Left cardiac atrium (tissue), 4 donors: ENCODE measurements at regions not wholly inside any gene's neighbourhood (a gene's known extent, or its start where the extent isn't known, plus 50 kb on each side); places are given as distances from the start of the nearest gene placed in this dataset.

Experiments
- ATAC-seq, 2 donors: fragments of 200-7000 bp; cut with Tn5 transposase; one replicate each; pipeline ENCODE4 v1.9.1; 2020; ENCODE audit warnings: mild to moderate bottlenecking in 2 of 2, moderate library complexity in 2 of 2
- DNase-seq: peaks from one replicate; pipeline ENCODE4 v3.0.0-alpha.2; 2020
- intact Hi-C, 2 donors: fragments of 100-400 bp; cut with DNase I; formaldehyde crosslinking; loops; one replicate each; pipeline versions ENCODE4 v1.14.1 to v1.15.1; 2022 to 2023
- donor health status: DM: no; HTN: yes; CAD: no.
- donor health status: DM: no; HTN: yes; CAD: no; lungs with severe emphysema.
- donor health status: DM: yes; HTN: yes; CAD: no.
- donor health status: Dilated cardiomyopathy.

- intact Hi-C loops = no loop called here
- DNase-seq (no peak), ATAC-seq (peak in 1 of 2 donors; percentile 56)
Observed at GRCh38 chr3:117874028-117874690, 1160.5 kb downstream of the IGSF11 start.

GRCh38 chr3:117874904-117875874 is 1159.5 kb downstream of the IGSF11 start:
- peak in 1 of 2 donors; percentile 53 for ATAC-seq
- intact Hi-C loops = no loop called here

DNA sequence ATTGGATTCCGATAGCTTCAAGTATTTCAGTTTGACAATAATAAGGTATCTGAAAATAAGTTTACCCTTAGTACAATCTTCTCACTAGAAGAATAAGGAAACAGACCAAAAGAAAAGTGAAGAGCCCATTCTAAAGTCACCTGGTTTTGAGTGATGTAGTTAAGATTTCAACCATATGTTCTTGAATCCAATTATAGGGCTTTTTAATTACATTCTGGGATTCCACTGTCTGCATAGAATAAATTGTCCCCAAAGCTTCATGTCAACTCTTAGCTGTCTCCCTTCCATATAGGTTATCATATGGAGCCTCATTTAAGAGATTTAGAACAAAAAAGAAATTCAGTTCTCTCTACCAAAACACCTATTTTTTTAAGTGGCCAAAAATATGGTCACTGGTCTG is 1158.8 kb downstream of the IGSF11 start:
- intact Hi-C loops = no loop called here
- no peak for ATAC-seq
- DNase-seq = no peak

More at GRCh38 chr3:117874904-117875874, 1159.5 kb downstream of the IGSF11 start:
- DNase-seq = no peak

- intact Hi-C loops = no loop called here
- no peak for ATAC-seq
- DNase-seq = no peak
Observed at GRCh38 chr3:117880638-117881037, 1154.0 kb downstream of the IGSF11 start.

GRCh38 chr3:117881210-117881609 is 1153.4 kb downstream of the IGSF11 start:
- no peak for ATAC-seq
- intact Hi-C loops = no loop called here
- DNase-seq = no peak

DNA sequence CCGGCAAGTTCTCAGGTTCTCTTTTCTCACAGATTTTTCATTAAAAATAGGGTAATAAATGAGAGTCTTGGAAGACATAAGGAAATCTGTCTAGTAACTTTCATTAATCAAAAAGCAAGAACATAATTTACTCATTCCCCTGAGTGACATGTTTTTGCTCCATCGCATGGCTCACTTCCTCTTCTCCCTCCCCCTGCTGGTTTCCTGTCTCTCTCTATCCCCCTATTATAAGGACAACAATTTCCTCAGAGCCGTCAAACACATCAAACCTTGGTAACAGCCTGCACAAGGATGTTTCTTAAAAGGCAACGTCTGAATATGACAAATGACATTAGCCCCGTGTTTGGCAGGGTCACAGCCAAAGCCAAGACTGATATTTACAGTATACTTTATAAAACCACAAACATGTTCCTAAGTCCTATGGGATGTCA is 1149.6 kb downstream of the IGSF11 start:
- no peak for DNase-seq
- no peak for ATAC-seq
- intact Hi-C loops = no loop called here

DNA sequence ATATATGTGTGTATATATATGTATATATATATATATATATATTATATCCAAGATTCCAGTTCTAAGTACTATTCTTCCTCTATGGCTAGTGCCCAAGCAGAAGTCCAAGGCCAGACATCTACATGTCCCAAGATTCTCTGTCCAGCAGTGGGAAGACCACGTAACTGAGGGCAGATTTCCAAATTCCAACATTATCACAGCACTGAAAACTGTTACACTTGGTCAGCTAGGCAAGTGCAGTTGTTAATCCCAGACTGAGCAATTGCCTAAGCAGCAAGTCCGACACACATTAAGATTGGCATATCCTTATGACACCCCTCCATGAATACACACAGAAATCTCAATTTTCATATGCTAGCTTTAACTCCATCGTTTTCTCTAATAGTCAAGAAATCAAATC is 1148.5 kb downstream of the IGSF11 start:
- ATAC-seq = no peak
- DNase-seq = no peak
- intact Hi-C loops = no loop called here

GRCh38 chr3:117887031-117887430 is 1147.6 kb downstream of the IGSF11 start:
- intact Hi-C loops = no loop called here
- DNase-seq = no peak
- ATAC-seq = no peak

DNA sequence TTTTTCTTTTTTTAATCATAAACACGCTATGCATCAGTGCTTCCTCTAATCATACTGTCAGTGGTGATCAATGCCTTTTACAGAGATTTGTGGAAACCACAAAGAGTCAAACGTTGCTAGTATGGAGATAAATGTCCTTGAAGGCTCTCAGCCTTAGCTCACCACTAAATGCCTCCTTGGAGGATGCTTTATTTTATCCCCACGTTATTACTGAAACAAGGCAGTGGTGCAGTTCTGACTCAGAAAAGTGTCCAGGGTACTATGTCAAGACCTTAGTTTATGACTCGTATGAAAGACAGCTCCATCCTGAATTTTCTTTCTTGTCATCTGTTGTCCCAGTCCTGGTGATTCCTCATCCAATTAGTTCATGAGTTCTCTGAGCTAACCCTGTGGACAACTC is 1146.7 kb downstream of the IGSF11 start:
- intact Hi-C loops = no loop called here

DNA sequence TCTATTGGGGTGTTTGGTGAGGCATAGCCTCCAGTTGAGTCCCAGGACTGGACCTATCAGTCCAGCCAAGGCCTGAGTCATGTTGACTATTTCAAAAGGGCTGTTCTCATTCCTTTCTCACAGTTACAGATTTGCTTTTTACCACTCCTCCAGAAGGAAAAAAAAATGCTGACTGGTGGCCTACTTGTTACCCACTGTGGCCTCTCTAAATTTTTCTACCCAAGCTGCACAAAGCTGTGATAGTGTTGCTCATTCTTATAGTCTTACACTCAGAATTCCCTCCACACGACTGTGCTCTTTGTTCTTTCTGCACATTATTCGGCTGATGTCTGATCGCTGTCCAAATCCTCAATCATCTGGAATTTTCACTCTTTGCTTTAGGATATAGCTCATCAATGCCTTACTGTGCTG is 1142.2 kb downstream of the IGSF11 start:
- ATAC-seq = peak; percentile 15 to 88
- intact Hi-C loops = no loop called here

More for the DNA sequence above, 1146.7 kb downstream of the IGSF11 start:
- ATAC-seq = no peak
- DNase-seq = no peak

GRCh38 chr3:117893001-117893400 is 1141.6 kb downstream of the IGSF11 start:
- DNase-seq (no peak), ATAC-seq (peak in 1 of 2 donors; percentile 35)
- intact Hi-C loops = no loop called here

More for the DNA sequence above, 1142.2 kb downstream of the IGSF11 start:
- no peak for DNase-seq

GRCh38 chr3:117893638-117894037 is 1141.0 kb downstream of the IGSF11 start:
- DNase-seq (no peak), ATAC-seq (no peak)
- intact Hi-C loops = no loop called here

- intact Hi-C loops = no loop called here
- DNase-seq (no peak), ATAC-seq (no peak)
Observed at GRCh38 chr3:117898722-117899522, 1135.7 kb downstream of the IGSF11 start.

DNA sequence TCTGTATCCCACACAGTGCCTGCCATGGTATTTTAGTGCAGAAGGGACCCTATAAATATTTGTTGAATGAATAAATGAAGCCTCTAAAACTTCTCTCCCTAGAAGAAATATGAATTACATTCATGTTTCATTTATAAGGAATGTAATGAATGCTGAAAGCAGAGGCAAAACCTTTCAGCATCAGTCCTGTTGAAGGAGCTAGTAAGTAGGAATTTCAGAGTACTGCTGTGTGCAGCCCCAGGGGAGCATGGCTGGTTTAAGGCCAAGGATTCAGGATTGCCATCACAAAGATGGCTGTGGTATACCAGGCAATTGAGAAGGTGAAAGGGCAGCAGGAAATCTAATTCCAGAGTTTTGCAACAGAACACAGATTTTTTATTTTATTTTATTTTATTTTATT is 1131.4 kb downstream of the IGSF11 start:
- intact Hi-C loops = no loop called here
- no peak for DNase-seq
- ATAC-seq = no peak

DNA sequence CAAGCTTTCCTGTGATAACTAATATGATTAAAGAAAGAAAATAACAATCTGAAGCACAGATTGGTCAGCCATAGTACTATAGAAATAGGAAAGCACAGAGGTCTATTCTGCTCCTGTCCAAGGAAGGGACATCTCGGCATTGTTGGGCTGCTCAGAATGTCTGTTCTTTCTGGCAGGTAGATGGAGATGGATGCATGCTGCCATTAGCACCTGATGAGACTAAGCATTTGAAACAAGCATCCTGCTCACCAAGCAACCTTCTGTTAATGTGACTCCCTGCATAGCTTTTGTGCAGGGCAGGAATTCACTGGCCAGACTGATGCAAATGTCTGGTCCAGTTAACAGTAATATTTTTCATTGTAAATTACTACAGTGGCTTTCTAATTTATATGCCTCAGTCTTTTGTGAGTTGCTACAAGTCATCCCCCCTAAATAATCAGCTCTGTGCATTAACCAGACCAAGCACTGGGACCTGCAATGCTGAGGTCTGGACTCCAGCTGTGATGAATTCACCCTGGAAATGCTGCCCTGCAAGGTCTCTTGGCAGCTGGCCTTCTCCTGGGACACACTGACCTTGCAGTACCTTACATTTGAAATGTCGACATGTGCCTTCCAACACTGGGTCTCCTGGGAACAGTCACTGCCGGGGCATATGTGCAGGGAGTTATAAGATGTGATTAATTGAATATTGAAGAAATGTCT is 1123.7 kb downstream of the IGSF11 start:
- ATAC-seq = peak in 1 of 2 donors; percentile 34
- DNase-seq = no peak
- intact Hi-C loops = no loop called here

DNA sequence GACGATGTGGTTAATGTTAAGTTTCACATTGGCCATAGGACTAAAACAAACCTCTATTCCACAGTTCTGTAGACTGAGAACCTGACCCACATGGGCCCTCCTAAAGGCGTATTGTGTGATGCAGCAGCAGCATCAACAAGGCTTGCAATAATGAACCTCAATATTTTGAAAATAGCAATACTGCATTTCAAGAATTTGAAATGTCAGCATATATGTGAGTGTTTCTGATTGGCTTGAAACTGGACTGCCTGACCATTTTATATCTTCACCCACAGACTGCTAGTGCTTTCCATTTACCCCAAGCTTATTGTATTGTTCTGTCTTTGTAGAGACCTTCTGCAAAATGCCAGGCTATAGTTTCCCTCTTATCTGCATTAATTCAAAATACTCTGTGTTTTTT is 1122.3 kb downstream of the IGSF11 start:
- intact Hi-C loops = no loop called here
- no peak for DNase-seq
- ATAC-seq = no peak

DNA sequence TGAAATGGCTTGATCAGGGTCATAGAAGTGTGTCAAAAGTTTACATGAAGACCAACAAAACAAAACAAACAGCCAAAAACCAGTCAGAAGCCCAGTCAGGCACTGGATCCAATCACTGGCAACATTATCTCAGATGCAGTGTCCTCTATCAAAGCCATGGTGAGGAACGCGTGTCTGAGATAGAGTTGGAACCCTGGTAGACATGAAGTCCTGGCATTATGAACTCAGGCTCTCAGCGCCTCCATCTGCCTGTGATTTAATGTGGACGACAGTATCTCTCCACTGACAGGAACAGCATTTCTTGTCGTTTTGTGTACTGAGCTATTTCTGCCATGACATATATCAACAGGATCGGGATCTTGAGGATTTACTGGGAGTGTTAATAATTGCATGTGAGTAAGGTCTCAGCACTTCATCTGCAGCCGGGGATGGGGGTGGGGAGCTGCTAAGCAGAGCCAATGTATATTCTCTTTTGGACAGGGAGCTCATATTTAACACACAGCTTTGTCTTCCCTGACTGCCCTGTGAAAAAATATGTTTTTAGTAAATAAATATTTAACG is 1120.0 kb downstream of the IGSF11 start:
- no peak for DNase-seq
- intact Hi-C loops = no loop called here
- no peak for ATAC-seq

- DNase-seq (no peak), ATAC-seq (no peak)
- intact Hi-C loops = no loop called here
Observed at GRCh38 chr3:117916839-117917238, 1117.8 kb downstream of the IGSF11 start.

DNA sequence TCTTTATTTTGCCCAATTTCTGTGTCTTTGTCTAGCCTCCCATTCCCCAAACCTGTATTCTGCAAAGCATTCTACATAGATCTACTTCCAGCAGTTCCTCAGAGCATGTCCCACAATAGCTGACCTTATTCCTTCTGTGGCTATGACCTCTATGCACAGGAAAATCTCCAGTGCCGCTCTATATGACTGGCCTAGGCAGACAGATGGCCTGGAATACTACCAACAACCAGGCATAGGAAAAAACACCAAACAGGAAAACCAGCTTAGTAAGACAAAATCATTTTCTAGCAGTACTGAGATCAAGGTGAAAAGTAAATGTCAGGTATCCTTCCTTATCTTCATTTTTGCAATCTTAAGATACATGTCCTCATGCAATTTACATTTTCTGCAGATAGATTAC is 1115.0 kb downstream of the IGSF11 start:
- ATAC-seq = no peak
- DNase-seq = no peak
- intact Hi-C loops = no loop called here
